ENCODE measurements at regions not wholly inside any gene's neighbourhood (a gene's known extent, or its start where the extent isn't known, plus 50 kb on each side); places are given as distances from the start of the nearest gene placed in this dataset.

DNA sequence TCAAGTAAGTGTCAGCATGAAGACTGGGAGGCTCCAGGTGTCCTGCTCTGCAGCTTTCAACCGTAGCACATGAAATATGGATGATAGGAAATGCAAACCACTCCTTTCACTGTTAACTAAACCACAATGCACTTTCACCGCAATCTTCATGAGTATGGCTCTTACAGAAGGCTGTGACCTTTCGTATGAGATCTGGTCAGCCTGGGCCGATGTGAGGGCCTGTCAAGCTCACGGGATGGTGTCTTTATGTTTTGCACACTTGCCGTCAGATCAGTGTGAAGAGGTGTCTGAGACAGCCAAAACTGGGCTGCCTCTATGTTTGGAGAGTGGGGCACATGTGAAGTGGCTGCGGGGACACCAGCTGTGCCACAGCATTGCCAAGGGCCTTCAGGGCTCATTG, 62.8 kb upstream of the AFF3 start:
- ChIA-PET POLR2A (no interaction called here), CTCF (ENCODE audit: low intra/inter-chr PET ratio, low total read pairs) (no interaction called here)
- H2AFZ ChIP-seq (ENCODE audit: low read length), result no peak overlapping the region
- FAIRE-seq, result no peak
- TF ChIP-seq, protein P1, sequence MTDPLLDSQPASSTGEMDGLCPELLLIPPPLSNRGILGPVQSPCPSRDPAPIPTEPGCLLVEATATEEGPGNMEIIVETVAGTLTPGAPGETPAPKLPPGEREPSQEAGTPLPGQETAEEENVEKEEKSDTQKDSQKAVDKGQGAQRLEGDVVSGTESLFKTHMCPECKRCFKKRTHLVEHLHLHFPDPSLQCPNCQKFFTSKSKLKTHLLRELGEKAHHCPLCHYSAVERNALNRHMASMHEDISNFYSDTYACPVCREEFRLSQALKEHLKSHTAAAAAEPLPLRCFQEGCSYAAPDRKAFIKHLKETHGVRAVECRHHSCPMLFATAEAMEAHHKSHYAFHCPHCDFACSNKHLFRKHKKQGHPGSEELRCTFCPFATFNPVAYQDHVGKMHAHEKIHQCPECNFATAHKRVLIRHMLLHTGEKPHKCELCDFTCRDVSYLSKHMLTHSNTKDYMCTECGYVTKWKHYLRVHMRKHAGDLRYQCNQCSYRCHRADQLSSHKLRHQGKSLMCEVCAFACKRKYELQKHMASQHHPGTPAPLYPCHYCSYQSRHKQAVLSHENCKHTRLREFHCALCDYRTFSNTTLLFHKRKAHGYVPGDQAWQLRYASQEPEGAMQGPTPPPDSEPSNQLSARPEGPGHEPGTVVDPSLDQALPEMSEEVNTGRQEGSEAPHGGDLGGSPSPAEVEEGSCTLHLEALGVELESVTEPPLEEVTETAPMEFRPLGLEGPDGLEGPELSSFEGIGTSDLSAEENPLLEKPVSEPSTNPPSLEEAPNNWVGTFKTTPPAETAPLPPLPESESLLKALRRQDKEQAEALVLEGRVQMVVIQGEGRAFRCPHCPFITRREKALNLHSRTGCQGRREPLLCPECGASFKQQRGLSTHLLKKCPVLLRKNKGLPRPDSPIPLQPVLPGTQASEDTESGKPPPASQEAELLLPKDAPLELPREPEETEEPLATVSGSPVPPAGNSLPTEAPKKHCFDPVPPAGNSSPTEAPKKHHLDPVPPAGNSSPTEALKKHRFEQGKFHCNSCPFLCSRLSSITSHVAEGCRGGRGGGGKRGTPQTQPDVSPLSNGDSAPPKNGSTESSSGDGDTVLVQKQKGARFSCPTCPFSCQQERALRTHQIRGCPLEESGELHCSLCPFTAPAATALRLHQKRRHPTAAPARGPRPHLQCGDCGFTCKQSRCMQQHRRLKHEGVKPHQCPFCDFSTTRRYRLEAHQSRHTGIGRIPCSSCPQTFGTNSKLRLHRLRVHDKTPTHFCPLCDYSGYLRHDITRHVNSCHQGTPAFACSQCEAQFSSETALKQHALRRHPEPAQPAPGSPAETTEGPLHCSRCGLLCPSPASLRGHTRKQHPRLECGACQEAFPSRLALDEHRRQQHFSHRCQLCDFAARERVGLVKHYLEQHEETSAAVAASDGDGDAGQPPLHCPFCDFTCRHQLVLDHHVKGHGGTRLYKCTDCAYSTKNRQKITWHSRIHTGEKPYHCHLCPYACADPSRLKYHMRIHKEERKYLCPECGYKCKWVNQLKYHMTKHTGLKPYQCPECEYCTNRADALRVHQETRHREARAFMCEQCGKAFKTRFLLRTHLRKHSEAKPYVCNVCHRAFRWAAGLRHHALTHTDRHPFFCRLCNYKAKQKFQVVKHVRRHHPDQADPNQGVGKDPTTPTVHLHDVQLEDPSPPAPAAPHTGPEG (CRISPR knock-in tag; IDR thresholded peaks at IDR 0.05), result no peak
- TF ChIP-seq, protein P2, sequence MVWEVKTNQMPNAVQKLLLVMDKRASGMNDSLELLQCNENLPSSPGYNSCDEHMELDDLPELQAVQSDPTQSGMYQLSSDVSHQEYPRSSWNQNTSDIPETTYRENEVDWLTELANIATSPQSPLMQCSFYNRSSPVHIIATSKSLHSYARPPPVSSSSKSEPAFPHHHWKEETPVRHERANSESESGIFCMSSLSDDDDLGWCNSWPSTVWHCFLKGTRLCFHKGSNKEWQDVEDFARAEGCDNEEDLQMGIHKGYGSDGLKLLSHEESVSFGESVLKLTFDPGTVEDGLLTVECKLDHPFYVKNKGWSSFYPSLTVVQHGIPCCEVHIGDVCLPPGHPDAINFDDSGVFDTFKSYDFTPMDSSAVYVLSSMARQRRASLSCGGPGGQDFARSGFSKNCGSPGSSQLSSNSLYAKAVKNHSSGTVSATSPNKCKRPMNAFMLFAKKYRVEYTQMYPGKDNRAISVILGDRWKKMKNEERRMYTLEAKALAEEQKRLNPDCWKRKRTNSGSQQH (CRISPR knock-in tag; IDR thresholded peaks at IDR 0.05; ENCODE audit: low read depth), result no peak
- TF ChIP-seq POLR2AphosphoS2 (IDR thresholded peaks at IDR 0.05; ENCODE audit: low read depth, low read length) (no peak), HOXA9 (CRISPR knock-in tag; IDR thresholded peaks at IDR 0.05; ENCODE audit: borderline replicate concordance) (no peak), ARNT (IDR thresholded peaks at IDR 0.05) (no peak), FOXK1 (CRISPR knock-in tag; IDR thresholded peaks at IDR 0.05; ENCODE audit: borderline replicate concordance, low read depth) (no peak), ZNF468 (CRISPR knock-in tag; IDR thresholded peaks at IDR 0.05) (no peak), ZBTB38 (CRISPR knock-in tag; IDR thresholded peaks at IDR 0.05) (no peak), ZNF543 (CRISPR knock-in tag; IDR thresholded peaks at IDR 0.05) (no peak), EZH2 (conservative IDR thresholded peaks at IDR 0.05; ENCODE audit: low read depth, low read length) (no peak), ZNF235 (CRISPR knock-in tag; IDR thresholded peaks at IDR 0.05; ENCODE audit: borderline replicate concordance) (no peak), SIN3B (IDR thresholded peaks at IDR 0.05; ENCODE audit: low read length) (no peak), ZKSCAN8 (CRISPR knock-in tag; IDR thresholded peaks at IDR 0.05; ENCODE audit: borderline replicate concordance) (no peak)
- TF ChIP-seq, protein P3, sequence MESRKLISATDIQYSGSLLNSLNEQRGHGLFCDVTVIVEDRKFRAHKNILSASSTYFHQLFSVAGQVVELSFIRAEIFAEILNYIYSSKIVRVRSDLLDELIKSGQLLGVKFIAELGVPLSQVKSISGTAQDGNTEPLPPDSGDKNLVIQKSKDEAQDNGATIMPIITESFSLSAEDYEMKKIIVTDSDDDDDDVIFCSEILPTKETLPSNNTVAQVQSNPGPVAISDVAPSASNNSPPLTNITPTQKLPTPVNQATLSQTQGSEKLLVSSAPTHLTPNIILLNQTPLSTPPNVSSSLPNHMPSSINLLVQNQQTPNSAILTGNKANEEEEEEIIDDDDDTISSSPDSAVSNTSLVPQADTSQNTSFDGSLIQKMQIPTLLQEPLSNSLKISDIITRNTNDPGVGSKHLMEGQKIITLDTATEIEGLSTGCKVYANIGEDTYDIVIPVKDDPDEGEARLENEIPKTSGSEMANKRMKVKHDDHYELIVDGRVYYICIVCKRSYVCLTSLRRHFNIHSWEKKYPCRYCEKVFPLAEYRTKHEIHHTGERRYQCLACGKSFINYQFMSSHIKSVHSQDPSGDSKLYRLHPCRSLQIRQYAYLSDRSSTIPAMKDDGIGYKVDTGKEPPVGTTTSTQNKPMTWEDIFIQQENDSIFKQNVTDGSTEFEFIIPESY (CRISPR knock-in tag; IDR thresholded peaks at IDR 0.05), result no peak
- H3K4me1 ChIP-seq (ENCODE audit: insufficient read depth, low read length), result no peaks in the 10 kb centered on the region
- no peaks in the 10 kb centered on the region for H3K9me3 ChIP-seq (ENCODE audit: low read length)
- H4K20me1 ChIP-seq (ENCODE audit: insufficient read depth, low read length), result no peaks in the 10 kb centered on the region
- no peak for ATAC-seq
- BruUV-seq (replicated peaks), result no TSS peak
- H3K36me3 ChIP-seq (replicated peaks in 1 of 2; ENCODE audit: control insufficient read depth in 1 of 2, insufficient read depth in 2 of 2, low read length in 2 of 2), result no peaks in the 10 kb centered on the region
- H3K27me3 ChIP-seq (ENCODE audit: control insufficient read depth in 1 of 2, insufficient read depth in 2 of 2, low read length in 2 of 2), result peaks cover 4 to 11% of the 10 kb centered on the region in 2 experiments; a peak in 3 of 5 replicates
- no peak overlapping the region for H3K4me2 ChIP-seq (ENCODE audit: low read depth, low read length)
- 50% methylated on average over 7 of the region's 7 CpGs for WGBS (ENCODE audit: low lambda C conversion rate)
- no peak overlapping the region for H3K27ac ChIP-seq (ENCODE audit: extremely low read length, insufficient read depth, low read length)
- intact Hi-C loops (cut with micrococcal nuclease; ENCODE audit: unreplicated experiment) (no loop called here), in situ Hi-C loops (cut with HindIII; ENCODE audit: extremely low pct_ligation_motif_present, low pct_unique_long_range_greater_than_20kb) (no loop called here)
- H3K79me2 ChIP-seq (ENCODE audit: insufficient read depth, low read length), result no peaks in the 10 kb centered on the region
- H3K9ac ChIP-seq (ENCODE audit: insufficient read depth, low read depth, low read length), result no peak overlapping the region
- no peak for DNase-seq (ENCODE audit: low spot score)
- H3K4me3 ChIP-seq (replicated peaks in 1 of 3; ENCODE audit: insufficient read depth in 1 of 3, low read depth in 2 of 3, low read length in 3 of 3), result no peak overlapping the region

Measured in HepG2 (cell line).